Liver (tissue), 3 donors: ENCODE measurements at regions not wholly inside any gene's neighbourhood (a gene's known extent, or its start where the extent isn't known, plus 50 kb on each side); places are given as distances from the start of the nearest gene placed in this dataset.

Source experiments
- EGR1 ChIP-seq, 2 donors: IDR thresholded peaks; 2 replicates each; pipeline ENCODE4 v1.6.1; 2016 to 2018; ENCODE audit warnings: antibody characterized with exemption in 2 of 2, low read depth in 2 of 2
- FOXA1 ChIP-seq: IDR thresholded peaks from 2 replicates; pipeline ENCODE4 v1.6.1; 2016; ENCODE audit warnings: antibody characterized with exemption
- JUND ChIP-seq, 2 donors: IDR thresholded peaks; 2 replicates each; pipeline ENCODE4 v1.6.1; 2016; ENCODE audit warnings: antibody characterized with exemption in 2 of 2
- RAD21 ChIP-seq, 2 donors: IDR thresholded peaks; 2 replicates each; pipeline ENCODE4 v1.6.1; 2016; ENCODE audit warnings: antibody characterized with exemption in 2 of 2, mild to moderate bottlenecking in 2 of 2
- SP1 ChIP-seq: IDR thresholded peaks from 2 replicates; pipeline ENCODE4 v1.6.1; 2018; ENCODE audit warnings: antibody characterized with exemption, mild to moderate bottlenecking
- TAF1 ChIP-seq: conservative IDR thresholded peaks from 2 replicates; pipeline ENCODE4 v1.6.1; 2016; ENCODE audit warnings: antibody characterized with exemption, mild to moderate bottlenecking
- YY1 ChIP-seq: IDR thresholded peaks from 2 replicates; pipeline ENCODE4 v1.6.1; 2016; ENCODE audit warnings: antibody characterized with exemption, mild to moderate bottlenecking
- TF ChIP-seq, protein P1 (sequence below): IDR thresholded peaks from 2 replicates; pipeline ENCODE4 v1.6.1; 2016; ENCODE audit warnings: antibody characterized with exemption
- TF ChIP-seq, protein P2 (sequence below): fragments of 150-350 bp; IDR thresholded peaks from 2 replicates; pipeline ENCODE4 v1.5.1; 2017; ENCODE audit warnings: improper control_type of control experiment, low read depth, low read length; ENCODE audit not compliant: missing input control
- TF ChIP-seq, protein P3 (sequence below): IDR thresholded peaks from 2 replicates; pipeline ENCODE4 v1.6.1; 2016; ENCODE audit warnings: antibody characterized with exemption, mild to moderate bottlenecking
- donor health status: healthy.
- donor health status: healthy.

DNA sequence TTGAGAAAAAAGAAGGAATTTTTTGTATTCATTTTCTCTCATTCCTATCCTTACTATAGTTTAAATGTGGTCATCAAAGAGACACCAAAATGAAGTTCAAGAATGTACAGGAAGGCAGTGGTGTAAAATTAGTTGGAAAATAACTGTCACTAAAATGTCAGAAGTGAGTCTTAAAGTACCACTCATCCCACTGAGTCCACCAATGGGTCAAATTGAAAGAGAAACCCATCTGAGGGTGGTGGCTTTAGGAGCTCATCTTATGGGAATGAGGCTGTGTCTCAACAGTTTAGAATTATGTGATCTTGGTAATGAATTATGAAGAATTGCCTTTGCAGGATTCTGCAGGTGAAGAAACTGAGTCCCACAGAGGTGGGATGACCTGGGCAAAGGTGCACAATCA is 403.5 kb downstream of the FGF9 start:
- TF ChIP-seq, protein P1, sequence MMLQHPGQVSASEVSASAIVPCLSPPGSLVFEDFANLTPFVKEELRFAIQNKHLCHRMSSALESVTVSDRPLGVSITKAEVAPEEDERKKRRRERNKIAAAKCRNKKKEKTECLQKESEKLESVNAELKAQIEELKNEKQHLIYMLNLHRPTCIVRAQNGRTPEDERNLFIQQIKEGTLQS, result no peak
- TF ChIP-seq RAD21 (IDR thresholded peaks at IDR 0.05) (no peak), JUND (IDR thresholded peaks at IDR 0.05) (no peak), TAF1 (no peak), YY1 (no peak), FOXA1 (no peak), EGR1 (IDR thresholded peaks at IDR 0.05; ENCODE audit: low read depth in 2 of 2) (no peak), SP1 (no peak)
- TF ChIP-seq, protein P2, sequence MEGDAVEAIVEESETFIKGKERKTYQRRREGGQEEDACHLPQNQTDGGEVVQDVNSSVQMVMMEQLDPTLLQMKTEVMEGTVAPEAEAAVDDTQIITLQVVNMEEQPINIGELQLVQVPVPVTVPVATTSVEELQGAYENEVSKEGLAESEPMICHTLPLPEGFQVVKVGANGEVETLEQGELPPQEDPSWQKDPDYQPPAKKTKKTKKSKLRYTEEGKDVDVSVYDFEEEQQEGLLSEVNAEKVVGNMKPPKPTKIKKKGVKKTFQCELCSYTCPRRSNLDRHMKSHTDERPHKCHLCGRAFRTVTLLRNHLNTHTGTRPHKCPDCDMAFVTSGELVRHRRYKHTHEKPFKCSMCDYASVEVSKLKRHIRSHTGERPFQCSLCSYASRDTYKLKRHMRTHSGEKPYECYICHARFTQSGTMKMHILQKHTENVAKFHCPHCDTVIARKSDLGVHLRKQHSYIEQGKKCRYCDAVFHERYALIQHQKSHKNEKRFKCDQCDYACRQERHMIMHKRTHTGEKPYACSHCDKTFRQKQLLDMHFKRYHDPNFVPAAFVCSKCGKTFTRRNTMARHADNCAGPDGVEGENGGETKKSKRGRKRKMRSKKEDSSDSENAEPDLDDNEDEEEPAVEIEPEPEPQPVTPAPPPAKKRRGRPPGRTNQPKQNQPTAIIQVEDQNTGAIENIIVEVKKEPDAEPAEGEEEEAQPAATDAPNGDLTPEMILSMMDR, result no peak
- TF ChIP-seq, protein P3, sequence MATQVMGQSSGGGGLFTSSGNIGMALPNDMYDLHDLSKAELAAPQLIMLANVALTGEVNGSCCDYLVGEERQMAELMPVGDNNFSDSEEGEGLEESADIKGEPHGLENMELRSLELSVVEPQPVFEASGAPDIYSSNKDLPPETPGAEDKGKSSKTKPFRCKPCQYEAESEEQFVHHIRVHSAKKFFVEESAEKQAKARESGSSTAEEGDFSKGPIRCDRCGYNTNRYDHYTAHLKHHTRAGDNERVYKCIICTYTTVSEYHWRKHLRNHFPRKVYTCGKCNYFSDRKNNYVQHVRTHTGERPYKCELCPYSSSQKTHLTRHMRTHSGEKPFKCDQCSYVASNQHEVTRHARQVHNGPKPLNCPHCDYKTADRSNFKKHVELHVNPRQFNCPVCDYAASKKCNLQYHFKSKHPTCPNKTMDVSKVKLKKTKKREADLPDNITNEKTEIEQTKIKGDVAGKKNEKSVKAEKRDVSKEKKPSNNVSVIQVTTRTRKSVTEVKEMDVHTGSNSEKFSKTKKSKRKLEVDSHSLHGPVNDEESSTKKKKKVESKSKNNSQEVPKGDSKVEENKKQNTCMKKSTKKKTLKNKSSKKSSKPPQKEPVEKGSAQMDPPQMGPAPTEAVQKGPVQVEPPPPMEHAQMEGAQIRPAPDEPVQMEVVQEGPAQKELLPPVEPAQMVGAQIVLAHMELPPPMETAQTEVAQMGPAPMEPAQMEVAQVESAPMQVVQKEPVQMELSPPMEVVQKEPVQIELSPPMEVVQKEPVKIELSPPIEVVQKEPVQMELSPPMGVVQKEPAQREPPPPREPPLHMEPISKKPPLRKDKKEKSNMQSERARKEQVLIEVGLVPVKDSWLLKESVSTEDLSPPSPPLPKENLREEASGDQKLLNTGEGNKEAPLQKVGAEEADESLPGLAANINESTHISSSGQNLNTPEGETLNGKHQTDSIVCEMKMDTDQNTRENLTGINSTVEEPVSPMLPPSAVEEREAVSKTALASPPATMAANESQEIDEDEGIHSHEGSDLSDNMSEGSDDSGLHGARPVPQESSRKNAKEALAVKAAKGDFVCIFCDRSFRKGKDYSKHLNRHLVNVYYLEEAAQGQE, result no peak
